ENCODE measurements at regions not wholly inside any gene's neighbourhood (a gene's known extent, or its start where the extent isn't known, plus 50 kb on each side); places are given as distances from the start of the nearest gene placed in this dataset.

DNA sequence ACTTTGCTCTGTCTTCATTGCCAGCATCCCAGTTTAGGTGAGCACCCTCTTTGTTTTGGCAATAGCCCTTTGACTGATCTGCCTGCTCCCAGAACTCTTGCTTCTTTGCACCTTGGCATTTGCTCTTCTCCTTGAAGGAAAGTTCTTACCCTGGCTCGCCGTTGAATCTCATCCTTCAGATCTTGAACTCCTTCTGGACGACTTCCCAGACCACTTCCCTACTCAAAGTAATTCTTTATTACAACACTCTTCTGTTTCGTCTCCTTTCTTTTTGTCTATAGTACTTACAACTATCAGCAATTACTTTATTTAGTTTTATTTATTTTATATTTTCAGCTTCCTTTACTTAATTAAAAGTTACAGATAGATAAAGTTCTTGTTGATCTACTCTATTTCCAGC, 1510.1 kb downstream of the MAT2B start:
- no peaks in the 10 kb centered on the region for H3K4me1 ChIP-seq (ENCODE audit: control insufficient read depth, insufficient read depth, low read length)
- BruUV-seq (replicated peaks): no TSS peak
- H4K20me1 ChIP-seq (ENCODE audit: control insufficient read depth, insufficient read depth): no peaks in the 10 kb centered on the region
- SMC1A ChIA-PET (ENCODE audit: uncharacterized antibody, unreplicated experiment): interaction anchor here (1.0 kb wide), 1 partner anchor 482 kb away, joined by 4 read pairs; no protein-coding TSS in a partner anchor
- FAIRE-seq (no peak), DNase-seq (ENCODE audit: low read depth, low spot score) (no peak), ATAC-seq (no peak)
- RAD21 ChIA-PET (ENCODE audit: unreplicated experiment): no interaction called here
- WGBS (ENCODE audit: insufficient coverage, insufficient replicate concordance, low lambda C conversion rate, missing lambda C conversion rate): 21% methylated on average over 4 of the region's 4 CpGs
- no peaks in the 10 kb centered on the region for H3K27me3 ChIP-seq (replicated peaks in 1 of 2; ENCODE audit: control insufficient read depth in 2 of 2, insufficient read depth in 2 of 2, low read length in 1 of 2)
- intact Hi-C loops (cut with micrococcal nuclease; ENCODE audit: unreplicated experiment): no loop called here
- no peak overlapping the region for H3K27ac ChIP-seq (ENCODE audit: control insufficient read depth, insufficient read depth)
- H3K4me2 ChIP-seq (ENCODE audit: control insufficient read depth, insufficient read depth): no peak overlapping the region
- POLR2A ChIA-PET: no interaction called here
- no peak overlapping the region for H3K4me3 ChIP-seq
- no peaks in the 10 kb centered on the region for H3K9me3 ChIP-seq (replicated peaks; ENCODE audit: control insufficient read depth, insufficient read depth, low read length)
- H3K79me2 ChIP-seq (ENCODE audit: control insufficient read depth, insufficient read depth, low read length): no peaks in the 10 kb centered on the region
- no peak overlapping the region for H2AFZ ChIP-seq (ENCODE audit: control insufficient read depth, low read depth, low read length)
- H3K9ac ChIP-seq (ENCODE audit: control insufficient read depth, insufficient read depth, low read length): no peak overlapping the region
- TF ChIP-seq, protein P1, sequence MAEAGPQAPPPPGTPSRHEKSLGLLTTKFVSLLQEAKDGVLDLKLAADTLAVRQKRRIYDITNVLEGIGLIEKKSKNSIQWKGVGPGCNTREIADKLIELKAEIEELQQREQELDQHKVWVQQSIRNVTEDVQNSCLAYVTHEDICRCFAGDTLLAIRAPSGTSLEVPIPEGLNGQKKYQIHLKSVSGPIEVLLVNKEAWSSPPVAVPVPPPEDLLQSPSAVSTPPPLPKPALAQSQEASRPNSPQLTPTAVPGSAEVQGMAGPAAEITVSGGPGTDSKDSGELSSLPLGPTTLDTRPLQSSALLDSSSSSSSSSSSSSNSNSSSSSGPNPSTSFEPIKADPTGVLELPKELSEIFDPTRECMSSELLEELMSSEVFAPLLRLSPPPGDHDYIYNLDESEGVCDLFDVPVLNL (IDR thresholded peaks at IDR 0.05; ENCODE audit: low read depth, low read length): no peak
- TF ChIP-seq SP1 (IDR thresholded peaks at IDR 0.05; ENCODE audit: low read depth, low read length): no peak
- TF ChIP-seq MEF2B (IDR thresholded peaks at IDR 0.05; ENCODE audit: partially characterized antibody, poor library complexity, severe bottlenecking): no peak
- no peak for TF ChIP-seq SUZ12 (IDR thresholded peaks at IDR 0.05; ENCODE audit: unreplicated experiment)
- no peak for TF ChIP-seq POLR2AphosphoS2 (IDR thresholded peaks at IDR 0.05; ENCODE audit: low read depth, low read length)
- TF ChIP-seq CEBPB (IDR thresholded peaks at IDR 0.05; ENCODE audit: borderline replicate concordance in 1 of 2, low read depth in 2 of 2, low read length in 2 of 2): no peak
- TF ChIP-seq KAT2A (conservative IDR thresholded peaks at IDR 0.05; ENCODE audit: control insufficient read depth, low read depth, low read length): no peak
- TF ChIP-seq CREM (IDR thresholded peaks at IDR 0.05; ENCODE audit: low read depth): no peak
- H3K36me3 ChIP-seq (ENCODE audit: control insufficient read depth in 2 of 2, insufficient read depth in 2 of 2, low read length in 1 of 2): no peaks in the 10 kb centered on the region
- in situ Hi-C loops (cut with MboI): no loop called here
- CTCF ChIA-PET: no interaction called here

GRCh38 chr5:165026971-165027370, 1521.6 kb downstream of the MAT2B start:
- ChIA-PET RAD21 (ENCODE audit: unreplicated experiment) (no interaction called here), SMC1A (ENCODE audit: uncharacterized antibody, unreplicated experiment) (no interaction called here), POLR2A (no interaction called here), CTCF (no interaction called here)
- Histone ChIP-seq H3K36me3 (ENCODE audit: control insufficient read depth in 2 of 2, insufficient read depth in 2 of 2, low read length in 1 of 2) (no peaks in the 10 kb centered on the region), H4K20me1 (ENCODE audit: control insufficient read depth, insufficient read depth) (no peaks in the 10 kb centered on the region), H3K79me2 (ENCODE audit: control insufficient read depth, insufficient read depth, low read length) (no peaks in the 10 kb centered on the region), H3K4me3 (no peak overlapping the region), H2AFZ (ENCODE audit: control insufficient read depth, low read depth, low read length) (no peak overlapping the region), H3K27ac (ENCODE audit: control insufficient read depth, insufficient read depth) (no peak overlapping the region), H3K27me3 (replicated peaks in 1 of 2; ENCODE audit: control insufficient read depth in 2 of 2, insufficient read depth in 2 of 2, low read length in 1 of 2) (no peaks in the 10 kb centered on the region), H3K9ac (ENCODE audit: control insufficient read depth, insufficient read depth, low read length) (no peak overlapping the region), H3K9me3 (replicated peaks; ENCODE audit: control insufficient read depth, insufficient read depth, low read length) (no peaks in the 10 kb centered on the region), H3K4me2 (ENCODE audit: control insufficient read depth, insufficient read depth) (no peak overlapping the region), H3K4me1 (ENCODE audit: control insufficient read depth, insufficient read depth, low read length) (no peaks in the 10 kb centered on the region)
- intact Hi-C loops (cut with micrococcal nuclease; ENCODE audit: unreplicated experiment): no loop called here
- in situ Hi-C loops (cut with MboI): no loop called here
- no TSS peak for BruUV-seq (replicated peaks)
- WGBS (ENCODE audit: insufficient coverage, insufficient replicate concordance, low lambda C conversion rate, missing lambda C conversion rate): 0% methylated on average over 1 of the region's 1 CpG
- FAIRE-seq: no peak
- DNase-seq (ENCODE audit: low read depth, low spot score): no peak
- TF ChIP-seq, protein P2, sequence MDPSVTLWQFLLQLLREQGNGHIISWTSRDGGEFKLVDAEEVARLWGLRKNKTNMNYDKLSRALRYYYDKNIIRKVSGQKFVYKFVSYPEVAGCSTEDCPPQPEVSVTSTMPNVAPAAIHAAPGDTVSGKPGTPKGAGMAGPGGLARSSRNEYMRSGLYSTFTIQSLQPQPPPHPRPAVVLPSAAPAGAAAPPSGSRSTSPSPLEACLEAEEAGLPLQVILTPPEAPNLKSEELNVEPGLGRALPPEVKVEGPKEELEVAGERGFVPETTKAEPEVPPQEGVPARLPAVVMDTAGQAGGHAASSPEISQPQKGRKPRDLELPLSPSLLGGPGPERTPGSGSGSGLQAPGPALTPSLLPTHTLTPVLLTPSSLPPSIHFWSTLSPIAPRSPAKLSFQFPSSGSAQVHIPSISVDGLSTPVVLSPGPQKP (IDR thresholded peaks at IDR 0.05; ENCODE audit: low read depth, low read length): no peak
- TF ChIP-seq ZNF274 (IDR thresholded peaks at IDR 0.05; ENCODE audit: insufficient read depth, insufficient read length): no peak
- TF ChIP-seq IKZF1 (conservative IDR thresholded peaks at IDR 0.05): no peak
- no peak for TF ChIP-seq EGR1 (IDR thresholded peaks at IDR 0.05; ENCODE audit: borderline replicate concordance in 1 of 2, low read depth in 2 of 2, low read length in 2 of 2)
- TF ChIP-seq, protein P3, sequence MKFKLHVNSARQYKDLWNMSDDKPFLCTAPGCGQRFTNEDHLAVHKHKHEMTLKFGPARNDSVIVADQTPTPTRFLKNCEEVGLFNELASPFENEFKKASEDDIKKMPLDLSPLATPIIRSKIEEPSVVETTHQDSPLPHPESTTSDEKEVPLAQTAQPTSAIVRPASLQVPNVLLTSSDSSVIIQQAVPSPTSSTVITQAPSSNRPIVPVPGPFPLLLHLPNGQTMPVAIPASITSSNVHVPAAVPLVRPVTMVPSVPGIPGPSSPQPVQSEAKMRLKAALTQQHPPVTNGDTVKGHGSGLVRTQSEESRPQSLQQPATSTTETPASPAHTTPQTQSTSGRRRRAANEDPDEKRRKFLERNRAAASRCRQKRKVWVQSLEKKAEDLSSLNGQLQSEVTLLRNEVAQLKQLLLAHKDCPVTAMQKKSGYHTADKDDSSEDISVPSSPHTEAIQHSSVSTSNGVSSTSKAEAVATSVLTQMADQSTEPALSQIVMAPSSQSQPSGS (IDR thresholded peaks at IDR 0.05; ENCODE audit: low read length): no peak
- TF ChIP-seq RAD51 (IDR thresholded peaks at IDR 0.05): no peak
- ATAC-seq: no peak

All from GM12878 (cell line).